GM12875 (cell line): ENCODE measurements at regions not wholly inside any gene's neighbourhood (a gene's known extent, or its start where the extent isn't known, plus 50 kb on each side); places are given as distances from the start of the nearest gene placed in this dataset.

Experiments
- H3K4me3 ChIP-seq: one replicate; pipeline ENCODE4 v1.5.1; 2011; ENCODE audit warnings: low read depth, low read length, control low read depth
- TF ChIP-seq, protein P1 (sequence below): IDR thresholded peaks from 2 replicates; pipeline ENCODE4 v1.5.1; 2011; ENCODE audit warnings: low read depth, mild to moderate bottlenecking, control low read depth, inconsistent platforms, low read length, moderate library complexity, borderline replicate concordance; ENCODE audit not compliant: insufficient read depth

DNA sequence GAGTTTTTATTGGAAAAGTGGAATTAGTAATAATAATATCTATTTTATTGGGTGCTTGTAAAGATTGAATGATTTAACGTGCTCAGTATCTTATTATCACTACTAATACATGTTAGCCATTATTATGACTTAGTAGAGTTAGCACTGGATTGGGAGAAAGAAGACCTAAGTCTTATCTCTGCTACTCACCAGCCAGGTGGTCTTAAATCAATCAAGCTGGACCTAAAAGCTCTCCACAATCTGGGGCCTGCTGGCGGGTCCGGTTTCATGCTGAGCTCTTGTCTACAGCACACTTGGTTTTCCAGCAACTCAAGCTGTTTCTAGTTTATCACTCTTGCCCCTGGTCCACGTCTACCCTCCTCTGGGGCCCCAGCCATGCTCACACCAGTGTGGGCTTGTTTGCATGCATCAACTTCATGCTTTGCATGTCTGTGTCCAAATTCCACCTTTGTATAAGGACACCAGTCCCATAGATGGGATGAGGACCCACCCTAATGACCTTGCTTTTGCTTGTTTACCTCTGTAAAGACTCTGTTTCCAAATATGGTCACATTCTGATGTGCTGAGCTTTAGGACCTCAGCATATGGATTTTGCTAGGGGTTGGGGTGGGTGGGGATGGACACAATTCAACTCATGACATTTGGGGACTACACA, 363.1 kb downstream of the LPIN1 start:
- TF ChIP-seq, protein P1, sequence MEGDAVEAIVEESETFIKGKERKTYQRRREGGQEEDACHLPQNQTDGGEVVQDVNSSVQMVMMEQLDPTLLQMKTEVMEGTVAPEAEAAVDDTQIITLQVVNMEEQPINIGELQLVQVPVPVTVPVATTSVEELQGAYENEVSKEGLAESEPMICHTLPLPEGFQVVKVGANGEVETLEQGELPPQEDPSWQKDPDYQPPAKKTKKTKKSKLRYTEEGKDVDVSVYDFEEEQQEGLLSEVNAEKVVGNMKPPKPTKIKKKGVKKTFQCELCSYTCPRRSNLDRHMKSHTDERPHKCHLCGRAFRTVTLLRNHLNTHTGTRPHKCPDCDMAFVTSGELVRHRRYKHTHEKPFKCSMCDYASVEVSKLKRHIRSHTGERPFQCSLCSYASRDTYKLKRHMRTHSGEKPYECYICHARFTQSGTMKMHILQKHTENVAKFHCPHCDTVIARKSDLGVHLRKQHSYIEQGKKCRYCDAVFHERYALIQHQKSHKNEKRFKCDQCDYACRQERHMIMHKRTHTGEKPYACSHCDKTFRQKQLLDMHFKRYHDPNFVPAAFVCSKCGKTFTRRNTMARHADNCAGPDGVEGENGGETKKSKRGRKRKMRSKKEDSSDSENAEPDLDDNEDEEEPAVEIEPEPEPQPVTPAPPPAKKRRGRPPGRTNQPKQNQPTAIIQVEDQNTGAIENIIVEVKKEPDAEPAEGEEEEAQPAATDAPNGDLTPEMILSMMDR = no peak
- H3K4me3 ChIP-seq = no peak overlapping the region

DNA sequence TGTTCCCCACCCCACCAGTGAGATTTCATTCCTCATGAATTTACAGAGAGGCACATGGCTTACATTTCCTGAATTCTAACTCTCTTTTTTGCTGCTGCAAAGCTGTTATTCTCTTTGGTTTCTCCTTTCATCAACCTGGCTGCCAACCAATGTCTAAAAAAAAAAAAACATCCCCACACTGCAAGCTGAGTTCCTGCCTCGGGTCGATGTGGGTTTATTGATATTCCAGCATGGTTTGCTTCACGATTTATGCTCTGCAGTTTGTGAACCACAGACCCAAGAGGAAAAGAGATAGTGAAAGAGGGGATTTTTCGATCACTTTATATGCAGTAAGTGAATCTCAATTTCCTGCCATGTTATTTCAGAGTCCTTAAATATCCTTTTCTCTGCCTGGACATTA, 363.6 kb downstream of the LPIN1 start:
- H3K4me3 ChIP-seq = no peak overlapping the region
- TF ChIP-seq, protein P1 = no peak

DNA sequence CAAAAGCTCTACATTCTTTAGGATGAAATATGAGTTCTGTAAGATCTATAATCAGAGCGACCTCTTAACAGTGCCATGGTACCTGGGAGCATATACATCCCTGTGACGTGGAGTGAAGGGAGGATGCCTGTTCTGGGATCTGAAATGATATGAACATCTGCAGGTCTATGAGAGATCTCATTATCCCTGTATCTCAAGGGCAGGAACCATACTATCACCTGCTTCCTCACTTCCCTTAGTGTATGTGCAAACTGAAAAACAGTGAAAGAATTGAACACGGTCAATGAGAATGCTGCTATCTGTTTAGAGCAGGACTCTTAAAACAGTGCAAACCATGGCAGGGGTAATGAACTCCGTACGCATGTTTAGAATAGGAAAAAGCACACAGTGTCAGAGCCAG, 364.0 kb downstream of the LPIN1 start:
- no peak overlapping the region for H3K4me3 ChIP-seq
- TF ChIP-seq, protein P1 = no peak

DNA sequence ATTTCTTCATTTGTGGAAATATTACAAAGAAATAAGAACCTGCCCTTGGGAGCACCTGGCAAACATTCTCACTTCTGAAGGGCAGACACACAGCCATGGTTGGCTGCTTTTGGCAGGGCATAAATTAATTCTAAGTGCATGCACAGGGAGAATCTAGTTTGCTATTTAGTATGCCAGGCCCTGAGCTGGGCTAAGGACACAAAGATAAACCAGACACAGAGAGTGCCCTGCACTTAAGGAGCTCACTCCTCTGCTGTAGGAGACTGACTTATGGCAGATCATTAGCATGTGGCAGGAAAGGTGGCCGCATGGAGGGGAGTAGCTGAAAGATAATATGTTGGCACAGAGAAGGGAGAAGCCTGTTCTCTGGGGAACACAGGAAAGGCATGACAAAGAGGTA, 367.0 kb downstream of the LPIN1 start:
- TF ChIP-seq, protein P1 = no peak
- no peak overlapping the region for H3K4me3 ChIP-seq

DNA sequence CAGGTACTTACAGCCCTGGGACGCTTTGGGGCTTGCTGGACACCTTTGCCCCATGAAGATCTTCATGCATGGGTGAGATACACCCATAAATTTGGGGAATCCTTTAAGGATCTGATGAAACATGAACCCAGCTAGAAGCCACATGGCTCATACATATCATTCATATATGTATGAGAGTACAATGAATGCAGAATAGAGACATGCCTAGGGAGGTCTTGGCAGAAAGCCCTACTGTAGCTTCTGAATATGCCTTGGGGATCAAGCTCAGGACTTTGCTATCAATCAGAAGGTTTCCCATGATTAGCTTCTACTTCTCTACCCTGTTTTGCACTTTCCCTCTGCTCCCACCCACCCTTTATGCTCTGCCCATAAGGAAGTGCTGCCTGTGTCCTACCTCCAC, 368.4 kb downstream of the LPIN1 start:
- TF ChIP-seq, protein P1 = no peak
- no peak overlapping the region for H3K4me3 ChIP-seq

DNA sequence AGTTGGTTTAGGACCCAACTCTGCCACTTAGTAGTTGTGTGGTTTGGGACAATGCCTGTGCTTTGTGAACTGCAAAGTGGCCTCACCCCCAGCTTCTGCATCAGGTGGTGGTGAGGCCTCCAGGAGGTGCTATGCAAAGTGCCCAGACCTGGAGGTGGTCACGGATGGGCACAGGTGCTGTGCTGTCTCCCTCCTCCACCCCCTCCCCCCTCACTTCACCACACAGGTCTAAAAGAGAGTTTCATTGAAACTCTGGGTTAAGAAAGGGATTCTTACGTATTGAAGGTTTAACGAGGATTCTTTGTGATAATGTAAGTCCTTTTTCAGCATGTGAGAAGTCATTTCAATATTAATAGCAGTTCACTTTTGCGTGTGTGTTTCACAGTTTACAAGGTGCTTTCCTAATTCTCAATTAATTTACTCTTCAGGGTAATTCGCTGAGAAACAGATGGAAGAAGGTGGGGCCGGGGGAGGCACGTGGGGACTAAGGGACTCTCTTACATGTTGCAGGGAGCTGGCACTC, 369.9 kb downstream of the LPIN1 start:
- H3K4me3 ChIP-seq = no peak overlapping the region
- TF ChIP-seq, protein P1 = no peak

DNA sequence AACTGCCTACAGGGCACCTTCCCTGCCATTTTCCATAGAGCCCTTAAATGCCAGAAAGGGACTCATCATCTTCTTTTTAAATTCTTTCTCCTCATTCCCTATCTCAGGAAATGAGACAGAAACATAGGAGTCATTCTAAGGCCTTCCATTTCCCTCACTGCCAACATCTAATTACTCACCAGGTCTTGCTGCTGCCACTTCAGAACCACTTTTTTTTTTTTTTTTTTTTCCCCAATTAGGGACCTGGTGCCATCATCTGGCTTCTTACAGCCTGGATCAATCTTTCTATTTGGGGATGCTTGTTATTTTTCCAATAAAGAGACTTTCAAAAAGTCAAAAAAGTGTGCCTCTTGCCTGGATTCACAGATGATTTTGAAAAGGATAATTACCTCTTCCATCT, 373.4 kb downstream of the LPIN1 start:
- H3K4me3 ChIP-seq = no peak overlapping the region
- TF ChIP-seq, protein P1 = no peak
